GM13977 (cell line): ENCODE measurements at regions not wholly inside any gene's neighbourhood (a gene's known extent, or its start where the extent isn't known, plus 50 kb on each side); places are given as distances from the start of the nearest gene placed in this dataset.

Experiments
- DNase-seq: peaks from one replicate; pipeline ENCODE4 v3.0.0; 2012; ENCODE audit warnings: low spot score
- in situ Hi-C: fragments of 300-500 bp; cut with MboI; formaldehyde crosslinking; loops from one replicate; pipeline ENCODE4 v1.12.0; 2022; ENCODE audit warnings: low sequenced_read_pairs, low pct_unique_long_range_greater_than_20kb, mixed read lengths, inconsistent platforms; ENCODE audit not compliant: unreplicated experiment
- TF ChIP-seq, protein P1 (sequence below): IDR thresholded peaks from 2 replicates; pipeline ENCODE4 v1.5.1; 2012; ENCODE audit warnings: mild to moderate bottlenecking, control low read depth; ENCODE audit not compliant: insufficient read depth; ENCODE audit errors: extremely low read depth, missing control alignments

DNA sequence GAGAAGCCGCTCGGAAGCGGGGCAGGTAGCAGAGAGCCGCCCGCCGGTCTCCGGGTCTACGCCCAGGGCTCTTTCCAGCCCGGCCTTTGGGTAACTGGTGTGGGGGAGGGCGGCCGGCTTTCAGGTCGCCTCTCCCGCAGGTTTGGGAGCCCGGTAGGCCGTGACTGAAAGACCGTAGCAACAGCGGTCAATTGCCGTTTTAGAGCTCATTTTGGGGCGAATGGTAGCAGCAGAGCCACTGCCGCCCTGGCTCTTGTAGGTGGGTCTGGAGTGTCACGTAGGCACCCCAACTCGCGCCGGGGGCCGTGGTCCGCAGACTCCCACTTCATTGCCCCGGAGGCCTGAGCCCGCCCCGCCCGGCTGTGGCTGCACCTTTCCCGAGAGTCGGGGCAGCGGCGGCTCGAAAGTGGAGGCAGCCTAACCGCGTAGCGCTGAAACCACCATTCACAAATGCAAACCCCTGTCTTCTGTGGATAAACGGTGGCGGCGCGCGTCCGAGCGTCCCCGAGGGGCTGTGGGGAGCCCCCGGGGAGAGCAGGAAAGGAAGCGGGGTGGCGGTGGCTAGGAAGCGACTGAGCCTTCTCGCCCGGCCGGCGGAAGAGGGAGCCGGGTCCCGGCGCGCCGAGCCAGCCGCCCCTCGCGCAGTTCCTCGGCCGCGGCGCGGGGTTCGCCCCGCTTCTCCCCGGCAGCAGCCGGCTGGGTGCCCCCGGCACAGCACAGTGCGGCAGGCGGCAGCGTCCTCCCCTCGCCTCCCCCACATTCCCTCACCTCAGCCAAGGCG, 2185.1 kb upstream of the TENM3 start:
- TF ChIP-seq, protein P1, sequence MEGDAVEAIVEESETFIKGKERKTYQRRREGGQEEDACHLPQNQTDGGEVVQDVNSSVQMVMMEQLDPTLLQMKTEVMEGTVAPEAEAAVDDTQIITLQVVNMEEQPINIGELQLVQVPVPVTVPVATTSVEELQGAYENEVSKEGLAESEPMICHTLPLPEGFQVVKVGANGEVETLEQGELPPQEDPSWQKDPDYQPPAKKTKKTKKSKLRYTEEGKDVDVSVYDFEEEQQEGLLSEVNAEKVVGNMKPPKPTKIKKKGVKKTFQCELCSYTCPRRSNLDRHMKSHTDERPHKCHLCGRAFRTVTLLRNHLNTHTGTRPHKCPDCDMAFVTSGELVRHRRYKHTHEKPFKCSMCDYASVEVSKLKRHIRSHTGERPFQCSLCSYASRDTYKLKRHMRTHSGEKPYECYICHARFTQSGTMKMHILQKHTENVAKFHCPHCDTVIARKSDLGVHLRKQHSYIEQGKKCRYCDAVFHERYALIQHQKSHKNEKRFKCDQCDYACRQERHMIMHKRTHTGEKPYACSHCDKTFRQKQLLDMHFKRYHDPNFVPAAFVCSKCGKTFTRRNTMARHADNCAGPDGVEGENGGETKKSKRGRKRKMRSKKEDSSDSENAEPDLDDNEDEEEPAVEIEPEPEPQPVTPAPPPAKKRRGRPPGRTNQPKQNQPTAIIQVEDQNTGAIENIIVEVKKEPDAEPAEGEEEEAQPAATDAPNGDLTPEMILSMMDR, result no peak
- peak; percentile 50 for DNase-seq
- in situ Hi-C loops, result no loop called here

- TF ChIP-seq, protein P1, result no peak
- in situ Hi-C loops, result no loop called here
- peak; percentile 53 for DNase-seq
Measured at GRCh38 chr4:180058691-180059215, 2184.4 kb upstream of the TENM3 start.

- in situ Hi-C loops, result no loop called here
- TF ChIP-seq, protein P1, result peak; percentile 3
- peak; percentile 27 for DNase-seq
Measured at GRCh38 chr4:180059216-180059881, 2183.9 kb upstream of the TENM3 start.

- DNase-seq, result no peak
- in situ Hi-C loops, result no loop called here
Measured at GRCh38 chr4:180060159-180060889, 2182.9 kb upstream of the TENM3 start.

DNA sequence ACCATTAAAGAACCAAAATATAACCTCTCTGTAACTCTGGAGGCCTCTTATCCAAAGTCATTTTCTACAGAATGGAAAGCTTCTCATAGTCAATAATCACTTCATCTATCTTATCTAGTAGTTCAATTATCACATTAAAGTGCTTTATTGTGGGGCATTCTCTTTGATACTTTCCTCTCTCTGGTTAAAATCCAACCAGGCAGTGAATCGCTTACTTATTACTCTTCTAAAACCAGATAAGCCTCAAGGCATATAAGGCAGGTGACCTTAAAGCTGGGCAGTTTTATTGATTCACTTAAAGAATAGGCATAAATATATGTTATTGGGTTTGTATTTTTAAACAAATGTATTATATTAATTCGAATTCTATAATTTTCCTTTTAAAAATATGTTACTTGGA, 2162.1 kb upstream of the TENM3 start:
- in situ Hi-C loops, result no loop called here
- no peak for DNase-seq
- TF ChIP-seq, protein P1, result no peak

More at GRCh38 chr4:180060159-180060889, 2182.9 kb upstream of the TENM3 start:
- TF ChIP-seq, protein P1, result no peak

GRCh38 chr4:180084561-180084960, 2158.6 kb upstream of the TENM3 start:
- in situ Hi-C loops, result no loop called here
- no peak for DNase-seq
- TF ChIP-seq, protein P1, result no peak
